GM12865 (cell line): ENCODE measurements at regions not wholly inside any gene's neighbourhood (a gene's known extent, or its start where the extent isn't known, plus 50 kb on each side); places are given as distances from the start of the nearest gene placed in this dataset.

Experiments used
- DNase-seq: peaks from one replicate; pipeline ENCODE4 v3.0.0; 2010; ENCODE audit warnings: low read depth
- H3K4me3 ChIP-seq: 2 replicates; pipeline ENCODE4 v1.5.1; 2011; ENCODE audit warnings: mild to moderate bottlenecking, low read depth, low read length, control low read depth
- TF ChIP-seq, protein P1 (sequence below): IDR thresholded peaks from 2 replicates; pipeline ENCODE4 v1.5.1; 2011; ENCODE audit warnings: low read length, control low read depth, low read depth, inconsistent platforms; ENCODE audit not compliant: insufficient read depth; ENCODE audit errors: missing control alignments

- peak; percentile 39 for DNase-seq
- H3K4me3 ChIP-seq: no peak overlapping the region
- TF ChIP-seq, protein P1, sequence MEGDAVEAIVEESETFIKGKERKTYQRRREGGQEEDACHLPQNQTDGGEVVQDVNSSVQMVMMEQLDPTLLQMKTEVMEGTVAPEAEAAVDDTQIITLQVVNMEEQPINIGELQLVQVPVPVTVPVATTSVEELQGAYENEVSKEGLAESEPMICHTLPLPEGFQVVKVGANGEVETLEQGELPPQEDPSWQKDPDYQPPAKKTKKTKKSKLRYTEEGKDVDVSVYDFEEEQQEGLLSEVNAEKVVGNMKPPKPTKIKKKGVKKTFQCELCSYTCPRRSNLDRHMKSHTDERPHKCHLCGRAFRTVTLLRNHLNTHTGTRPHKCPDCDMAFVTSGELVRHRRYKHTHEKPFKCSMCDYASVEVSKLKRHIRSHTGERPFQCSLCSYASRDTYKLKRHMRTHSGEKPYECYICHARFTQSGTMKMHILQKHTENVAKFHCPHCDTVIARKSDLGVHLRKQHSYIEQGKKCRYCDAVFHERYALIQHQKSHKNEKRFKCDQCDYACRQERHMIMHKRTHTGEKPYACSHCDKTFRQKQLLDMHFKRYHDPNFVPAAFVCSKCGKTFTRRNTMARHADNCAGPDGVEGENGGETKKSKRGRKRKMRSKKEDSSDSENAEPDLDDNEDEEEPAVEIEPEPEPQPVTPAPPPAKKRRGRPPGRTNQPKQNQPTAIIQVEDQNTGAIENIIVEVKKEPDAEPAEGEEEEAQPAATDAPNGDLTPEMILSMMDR: no peak
Measured at GRCh38 chr20:50284811-50285375, 94.3 kb downstream of the CEBPB start.

GRCh38 chr20:50285376-50286173 is 94.9 kb downstream of the CEBPB start:
- no peak overlapping the region for H3K4me3 ChIP-seq
- DNase-seq: peak; percentile 80
- TF ChIP-seq, protein P1: no peak

- TF ChIP-seq, protein P1: no peak
- peak overlapping the region; percentile 48 for H3K4me3 ChIP-seq
- DNase-seq: peak; percentile 57
Measured at GRCh38 chr20:50286174-50286511, 95.5 kb downstream of the CEBPB start.

DNA sequence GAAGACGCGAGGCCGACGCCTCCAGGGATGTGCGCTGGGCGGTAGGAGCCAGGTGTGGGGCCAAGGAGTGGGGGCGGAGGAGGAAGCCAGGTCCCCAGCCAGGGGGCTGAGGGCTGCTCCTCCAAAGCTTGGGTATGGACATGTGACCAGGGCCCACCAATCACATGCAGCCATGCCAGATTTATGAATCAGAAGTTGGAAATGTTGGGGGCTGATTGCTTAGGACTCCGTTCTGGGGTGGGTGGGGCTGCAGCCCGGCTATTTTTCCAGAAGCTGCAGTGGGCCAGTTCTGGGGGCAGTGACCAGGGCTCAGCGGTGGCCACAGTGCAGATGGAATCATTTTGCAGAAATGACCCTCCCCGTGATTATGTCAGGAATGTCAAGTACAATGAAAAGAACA is 96.0 kb downstream of the CEBPB start:
- TF ChIP-seq, protein P1: no peak
- peak; percentile 77 for DNase-seq
- peak overlapping the region; percentile 48 for H3K4me3 ChIP-seq

DNA sequence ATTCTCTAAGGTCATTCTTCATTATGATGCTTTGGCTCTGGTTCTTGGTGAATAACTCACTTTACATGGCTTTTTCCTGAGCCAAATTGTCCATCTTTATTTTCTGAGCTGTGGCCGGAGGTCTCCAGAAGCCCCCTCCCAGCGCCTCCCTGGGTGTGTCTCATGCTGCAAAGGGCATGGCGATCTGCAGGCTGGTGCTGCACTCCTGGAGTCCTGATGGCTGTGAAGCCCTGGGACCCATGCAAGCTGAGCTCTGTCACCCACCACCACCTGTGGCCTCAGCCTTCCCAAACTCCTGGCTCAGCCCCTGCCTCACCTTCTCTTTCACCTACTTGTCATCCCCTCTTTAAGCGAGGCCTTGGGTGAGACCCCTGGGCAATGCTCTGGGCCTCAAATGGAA is 96.9 kb downstream of the CEBPB start:
- DNase-seq: no peak
- TF ChIP-seq, protein P1: no peak
- no peak overlapping the region for H3K4me3 ChIP-seq

DNA sequence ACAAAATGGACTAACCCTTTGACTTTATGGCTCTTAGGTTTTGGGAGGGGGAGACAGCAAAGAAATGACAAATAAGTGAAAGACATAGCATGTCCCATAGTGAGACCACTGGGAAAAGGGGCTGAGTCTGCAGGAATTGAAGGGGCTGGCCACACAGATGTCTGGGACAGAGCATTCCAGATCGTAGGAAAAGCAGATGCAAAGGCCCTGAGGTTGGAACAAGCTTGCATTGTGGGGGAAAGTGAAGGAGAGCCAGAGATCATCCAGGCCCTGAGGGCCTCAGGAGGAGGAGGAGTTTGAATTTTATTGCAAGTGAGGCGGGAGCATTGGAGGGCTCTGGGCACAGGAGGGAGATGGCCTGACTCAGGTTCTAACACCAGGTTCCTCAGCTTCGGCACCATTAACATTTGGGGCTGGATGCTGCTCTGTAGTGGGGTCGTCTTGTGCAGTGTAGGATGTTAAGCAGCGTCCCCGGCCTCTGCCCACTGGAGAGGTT is 97.5 kb downstream of the CEBPB start:
- H3K4me3 ChIP-seq: no peak overlapping the region
- no peak for DNase-seq
- TF ChIP-seq, protein P1: no peak
